A549 (cell line): ENCODE measurements at regions not wholly inside any gene's neighbourhood (a gene's known extent, or its start where the extent isn't known, plus 50 kb on each side); places are given as distances from the start of the nearest gene placed in this dataset.
A peak's percentile ranks its signal among the peaks of the same experiment; 100 is the strongest.

Experiments used
- ATAC-seq, 2 experiments: fragments of 200-7000 bp in 1 of 2; fragments of >200 bp in 1 of 2; cut with Nextera tagmentation in 1 of 2; cut with Tn5 transposase in 1 of 2; 3 replicates each; pipeline versions ENCODE4 v1.8.0 to v1.9.1; 2018 to 2020; ENCODE audit warnings: mild to moderate bottlenecking in 1 of 2, moderate library complexity in 1 of 2
- CTCF ChIA-PET: fragments of 300-600 bp; sonication (Branson Sonifier 250); formaldehyde crosslinking; extraction: SDS; loops from one replicate; lab custom pipeline; 2021; ENCODE audit warnings: antibody characterized with exemption, inconsistent platforms; lab: Yijun Ruan, JAX
- POLR2A ChIA-PET: fragments of 350-600 bp; formaldehyde crosslinking; extraction: SDS; loops from one replicate; lab custom pipeline; 2021; ENCODE audit warnings: antibody characterized with exemption, inconsistent platforms; lab: Yijun Ruan, JAX
- DNase-seq, 2 experiments: peaks; one replicate each; pipeline versions ENCODE4 v3.0.0 to v3.0.0-alpha.2; 2011 to 2016; ENCODE audit warnings: low read depth in 1 of 2, low spot score in 1 of 2
- FAIRE-seq: peaks from 2 replicates; lab custom pipeline; 2011; peaks lifted over from hg19 to GRCh38; lab: Jason Lieb, UNC
- H3K27ac ChIP-seq, 2 experiments: fragments of >200 bp; sonication (Bioruptor Twin); formaldehyde crosslinking; 3 replicates each; pipeline ENCODE4 v1.5.1; 2016 to 2017
- H3K4me1 ChIP-seq: fragments of >200 bp; sonication (Bioruptor Twin); formaldehyde crosslinking; 3 replicates; pipeline ENCODE4 v1.6.1; 2016
- H3K4me2 ChIP-seq: fragments of >200 bp; sonication (Bioruptor Twin); formaldehyde crosslinking; 3 replicates; pipeline ENCODE4 v1.6.1; 2016
- H3K4me3 ChIP-seq: fragments of >200 bp; sonication (Bioruptor Twin); formaldehyde crosslinking; 3 replicates; pipeline ENCODE4 v1.5.1; 2016
- H3K9me3 ChIP-seq: fragments of >200 bp; sonication (Bioruptor Twin); formaldehyde crosslinking; 3 replicates; pipeline ENCODE4 v1.6.1; 2016
- CBX8 ChIP-seq: fragments of 200-600 bp; sonication (generic); IDR thresholded peaks from 2 replicates; pipeline ENCODE4 v1.6.1; 2016
- CHD2 ChIP-seq: fragments of 150-350 bp; IDR thresholded peaks from 2 replicates; pipeline ENCODE4 v1.6.1; 2014; ENCODE audit warnings: low read length; ENCODE audit not compliant: partially characterized antibody
- CHD4 ChIP-seq: fragments of 200-600 bp; sonication (generic); IDR thresholded peaks from 2 replicates; pipeline ENCODE4 v1.6.1; 2016; ENCODE audit warnings: antibody characterized with exemption, mild to moderate bottlenecking, borderline replicate concordance
- EHF ChIP-seq: fragments of 250-450 bp; sonication (Bioruptor Pico); IDR thresholded peaks from 2 replicates; pipeline ENCODE4 v1.5.0; 2020; ENCODE audit warnings: mild to moderate bottlenecking
- EHMT2 ChIP-seq: fragments of 200-600 bp; sonication (generic); IDR thresholded peaks from 2 replicates; pipeline ENCODE4 v1.6.1; 2016; ENCODE audit warnings: antibody characterized with exemption, low read depth, mild to moderate bottlenecking, moderate library complexity
- EP300 ChIP-seq, 2 experiments: fragments of >200 bp; sonication (Bioruptor Twin); formaldehyde crosslinking; IDR thresholded peaks; 2 replicates in 1 of 2; 3 replicates in 1 of 2; pipeline ENCODE4 v1.6.1; 2016 to 2017
- FOSL2 ChIP-seq, 2 experiments: fragments of 450-650 bp in 1 of 2; fragments of >200 bp in 1 of 2; sonication (Bioruptor Twin) in 1 of 2; formaldehyde crosslinking; IDR thresholded peaks; 2 replicates each; pipeline versions ENCODE4 v1.5.0 to v1.6.1; 2016 to 2020; ENCODE audit warnings: mild to moderate bottlenecking in 1 of 2, moderate library complexity in 1 of 2
- HDAC2 ChIP-seq: fragments of 200-600 bp; sonication (generic); IDR thresholded peaks from 2 replicates; pipeline ENCODE4 v1.6.1; 2016
- HEYL ChIP-seq: fragments of 250-450 bp; sonication (Bioruptor Pico); IDR thresholded peaks from 2 replicates; pipeline ENCODE4 v1.8.0; 2021; ENCODE audit warnings: mild to moderate bottlenecking, moderate library complexity
- HOXB13 ChIP-seq: fragments of 250-450 bp; sonication (Bioruptor Pico); IDR thresholded peaks from 2 replicates; pipeline ENCODE4 v1.5.0; 2020; ENCODE audit warnings: low read depth, mild to moderate bottlenecking, moderate library complexity
- JUN ChIP-seq, 2 experiments: fragments of >200 bp; sonication (Bioruptor Twin); formaldehyde crosslinking; IDR thresholded peaks; 2 replicates in 1 of 2; 3 replicates in 1 of 2; pipeline ENCODE4 v1.6.1; 2016 to 2017
- KDM5A ChIP-seq: fragments of 200-600 bp; sonication (generic); IDR thresholded peaks from 2 replicates; pipeline ENCODE4 v1.6.1; 2016; ENCODE audit warnings: antibody characterized with exemption, mild to moderate bottlenecking
- POLR2AphosphoS2 ChIP-seq: conservative IDR thresholded peaks from 2 replicates; pipeline ENCODE4 v1.6.1; 2012; ENCODE audit warnings: low read length, improper control_type of control experiment, inconsistent platforms
- RARB ChIP-seq: fragments of 250-450 bp; sonication (Bioruptor Pico); IDR thresholded peaks from 2 replicates; pipeline ENCODE4 v1.8.0; 2021; ENCODE audit warnings: mild to moderate bottlenecking, moderate library complexity
- RCOR1 ChIP-seq: fragments of 150-350 bp; IDR thresholded peaks from 2 replicates; pipeline ENCODE4 v1.6.1; 2014; ENCODE audit warnings: antibody characterized with exemption, low read length, low read depth
- SREBF2 ChIP-seq: fragments of 450-650 bp; IDR thresholded peaks from 2 replicates; pipeline ENCODE4 v1.6.1; 2014; ENCODE audit warnings: mild to moderate bottlenecking, moderate library complexity
- TFCP2L1 ChIP-seq: fragments of 250-450 bp; sonication (Bioruptor Pico); IDR thresholded peaks from 2 replicates; pipeline ENCODE4 v1.5.0; 2021; ENCODE audit warnings: mild to moderate bottlenecking
- WGBS: methylation state at CpG from one replicate; pipeline ENCODE4 v1.1.6; 2017; ENCODE audit errors: missing lambda C conversion rate; 5-methylcytosine and 5-hydroxymethylcytosine counted together
- TF ChIP-seq, protein P1 (sequence below): fragments of >200 bp; sonication (Bioruptor Twin); formaldehyde crosslinking; IDR thresholded peaks from 2 replicates; pipeline ENCODE4 v1.6.1; 2016
- TF ChIP-seq, protein P2 (sequence below): fragments of 200-600 bp; sonication (generic); IDR thresholded peaks from 2 replicates; pipeline ENCODE4 v1.6.1; 2016; ENCODE audit warnings: antibody characterized with exemption, mild to moderate bottlenecking, moderate library complexity
- TF ChIP-seq, protein P3 (sequence below): fragments of 250-450 bp; sonication (Bioruptor Pico); IDR thresholded peaks from 2 replicates; pipeline ENCODE4 v1.5.0; 2021; ENCODE audit warnings: mild to moderate bottlenecking, moderate library complexity, borderline replicate concordance

DNA sequence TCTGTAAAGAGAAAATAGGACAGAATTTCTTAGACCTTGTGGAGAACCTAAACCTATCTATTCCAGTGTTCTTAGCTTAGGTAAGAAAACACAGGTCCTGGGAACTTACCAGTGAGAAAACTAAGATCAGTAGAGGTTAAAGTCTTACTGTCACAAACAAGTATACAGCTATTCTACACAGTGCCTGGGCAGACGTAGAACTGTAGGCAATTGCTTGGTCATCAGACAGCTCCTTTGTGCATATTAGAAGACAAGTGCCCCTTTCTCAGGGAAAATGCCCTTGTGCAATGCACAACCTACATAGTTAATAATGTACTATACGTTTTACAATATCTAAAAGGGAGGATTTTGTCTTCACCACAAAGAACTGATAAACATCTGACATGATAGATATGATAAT is 86.6 kb upstream of the JADE1 start:
- H3K4me3 ChIP-seq: no peak overlapping the region
- ATAC-seq (no peak), DNase-seq (no peak), FAIRE-seq (no peak)
- CTCF ChIA-PET: no interaction called here
- H3K4me2 ChIP-seq: no peak overlapping the region
- H3K4me1 ChIP-seq: no peaks in the 10 kb centered on the region
- TF ChIP-seq JUN (IDR thresholded peaks at IDR 0.05) (no peak), CHD4 (no peak), EP300 (IDR thresholded peaks at IDR 0.05) (no peak), FOSL2 (IDR thresholded peaks at IDR 0.05) (no peak), FOSL2 (CRISPR knock-in tag; IDR thresholded peaks at IDR 0.05) (no peak), HOXB13 (CRISPR knock-in tag) (no peak), TFCP2L1 (CRISPR knock-in tag) (no peak), HDAC2 (no peak), RCOR1 (no peak), HEYL (CRISPR knock-in tag) (no peak)
- TF ChIP-seq, protein P1, sequence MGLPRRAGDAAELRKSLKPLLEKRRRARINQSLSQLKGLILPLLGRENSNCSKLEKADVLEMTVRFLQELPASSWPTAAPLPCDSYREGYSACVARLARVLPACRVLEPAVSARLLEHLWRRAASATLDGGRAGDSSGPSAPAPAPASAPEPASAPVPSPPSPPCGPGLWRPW: no peak
- H3K9me3 ChIP-seq: no peaks in the 10 kb centered on the region
- no peak overlapping the region for H3K27ac ChIP-seq
- POLR2A ChIA-PET: no interaction called here
- WGBS: 83% methylated on average over 2 of the region's 2 CpGs

DNA sequence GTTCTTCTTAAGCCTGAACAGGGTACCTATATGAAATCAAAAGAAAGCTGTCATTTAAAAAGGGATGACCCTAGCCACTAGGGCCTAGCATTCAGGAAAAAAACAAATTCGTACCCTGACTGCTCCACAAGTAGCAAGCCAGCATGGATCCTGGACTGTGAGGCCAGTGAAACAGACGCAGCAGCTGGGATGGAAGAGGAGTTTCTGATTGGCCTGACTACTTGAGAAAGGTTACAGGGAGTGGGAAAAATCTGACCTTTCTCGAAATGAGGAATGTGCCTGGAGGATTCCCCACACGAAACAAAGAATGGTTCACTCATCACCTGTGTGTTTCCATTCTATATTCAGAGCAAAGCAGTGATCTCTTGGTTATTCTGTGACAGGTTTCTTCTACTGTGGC is 87.6 kb upstream of the JADE1 start:
- no peaks in the 10 kb centered on the region for H3K9me3 ChIP-seq
- CTCF ChIA-PET: no interaction called here
- no peaks in the 10 kb centered on the region for H3K4me1 ChIP-seq
- H3K4me2 ChIP-seq: no peak overlapping the region
- 0 out of 6 replicates have a peak overlapping the region, but pooled peaks of 1 of the 2 experiments have one; percentile 17 for H3K27ac ChIP-seq
- 72% methylated on average over 4 of the region's 4 CpGs for WGBS
- TF ChIP-seq POLR2AphosphoS2 (no peak), SREBF2 (no peak), EHMT2 (no peak), KDM5A (no peak)
- H3K4me3 ChIP-seq: no peak overlapping the region
- FAIRE-seq: no peak
- no peak for ATAC-seq
- DNase-seq: no peak
- POLR2A ChIA-PET: no interaction called here

DNA sequence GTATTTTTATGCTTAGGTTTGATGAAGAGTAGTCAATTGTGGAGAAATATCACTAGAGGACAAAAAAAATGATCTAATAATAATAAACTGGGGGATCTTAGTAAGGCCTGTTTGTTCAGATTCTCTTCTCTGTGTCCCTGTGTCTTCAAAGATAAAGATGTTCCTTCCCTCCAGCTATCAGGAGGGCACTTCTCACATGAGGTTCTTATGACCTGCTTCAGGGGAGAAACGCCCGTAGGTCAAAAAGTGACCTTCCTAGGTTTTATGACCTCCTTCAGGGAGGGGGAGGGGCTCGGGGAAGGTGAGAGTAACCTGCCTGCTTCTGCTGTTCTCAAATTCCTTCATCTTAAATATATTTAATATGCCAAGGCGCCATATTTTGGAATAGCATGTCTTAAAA is 89.2 kb upstream of the JADE1 start:
- 87% methylated on average over 4 of the region's 4 CpGs for WGBS
- no peaks in the 10 kb centered on the region for H3K4me1 ChIP-seq
- ATAC-seq (no peak), DNase-seq (no peak), FAIRE-seq (no peak)
- H3K27ac ChIP-seq: no peak overlapping the region
- H3K4me2 ChIP-seq: no peak overlapping the region
- ChIA-PET POLR2A (no interaction called here), CTCF (no interaction called here)
- H3K9me3 ChIP-seq: no peaks in the 10 kb centered on the region
- TF ChIP-seq RCOR1 (no peak), RARB (CRISPR knock-in tag) (no peak), CBX8 (no peak), EP300 (IDR thresholded peaks at IDR 0.05) (no peak), KDM5A (no peak), EHF (no peak), HDAC2 (no peak), CHD2 (no peak), HEYL (CRISPR knock-in tag) (no peak), CHD4 (no peak)
- TF ChIP-seq, protein P2, sequence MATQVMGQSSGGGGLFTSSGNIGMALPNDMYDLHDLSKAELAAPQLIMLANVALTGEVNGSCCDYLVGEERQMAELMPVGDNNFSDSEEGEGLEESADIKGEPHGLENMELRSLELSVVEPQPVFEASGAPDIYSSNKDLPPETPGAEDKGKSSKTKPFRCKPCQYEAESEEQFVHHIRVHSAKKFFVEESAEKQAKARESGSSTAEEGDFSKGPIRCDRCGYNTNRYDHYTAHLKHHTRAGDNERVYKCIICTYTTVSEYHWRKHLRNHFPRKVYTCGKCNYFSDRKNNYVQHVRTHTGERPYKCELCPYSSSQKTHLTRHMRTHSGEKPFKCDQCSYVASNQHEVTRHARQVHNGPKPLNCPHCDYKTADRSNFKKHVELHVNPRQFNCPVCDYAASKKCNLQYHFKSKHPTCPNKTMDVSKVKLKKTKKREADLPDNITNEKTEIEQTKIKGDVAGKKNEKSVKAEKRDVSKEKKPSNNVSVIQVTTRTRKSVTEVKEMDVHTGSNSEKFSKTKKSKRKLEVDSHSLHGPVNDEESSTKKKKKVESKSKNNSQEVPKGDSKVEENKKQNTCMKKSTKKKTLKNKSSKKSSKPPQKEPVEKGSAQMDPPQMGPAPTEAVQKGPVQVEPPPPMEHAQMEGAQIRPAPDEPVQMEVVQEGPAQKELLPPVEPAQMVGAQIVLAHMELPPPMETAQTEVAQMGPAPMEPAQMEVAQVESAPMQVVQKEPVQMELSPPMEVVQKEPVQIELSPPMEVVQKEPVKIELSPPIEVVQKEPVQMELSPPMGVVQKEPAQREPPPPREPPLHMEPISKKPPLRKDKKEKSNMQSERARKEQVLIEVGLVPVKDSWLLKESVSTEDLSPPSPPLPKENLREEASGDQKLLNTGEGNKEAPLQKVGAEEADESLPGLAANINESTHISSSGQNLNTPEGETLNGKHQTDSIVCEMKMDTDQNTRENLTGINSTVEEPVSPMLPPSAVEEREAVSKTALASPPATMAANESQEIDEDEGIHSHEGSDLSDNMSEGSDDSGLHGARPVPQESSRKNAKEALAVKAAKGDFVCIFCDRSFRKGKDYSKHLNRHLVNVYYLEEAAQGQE: no peak
- TF ChIP-seq, protein P3, sequence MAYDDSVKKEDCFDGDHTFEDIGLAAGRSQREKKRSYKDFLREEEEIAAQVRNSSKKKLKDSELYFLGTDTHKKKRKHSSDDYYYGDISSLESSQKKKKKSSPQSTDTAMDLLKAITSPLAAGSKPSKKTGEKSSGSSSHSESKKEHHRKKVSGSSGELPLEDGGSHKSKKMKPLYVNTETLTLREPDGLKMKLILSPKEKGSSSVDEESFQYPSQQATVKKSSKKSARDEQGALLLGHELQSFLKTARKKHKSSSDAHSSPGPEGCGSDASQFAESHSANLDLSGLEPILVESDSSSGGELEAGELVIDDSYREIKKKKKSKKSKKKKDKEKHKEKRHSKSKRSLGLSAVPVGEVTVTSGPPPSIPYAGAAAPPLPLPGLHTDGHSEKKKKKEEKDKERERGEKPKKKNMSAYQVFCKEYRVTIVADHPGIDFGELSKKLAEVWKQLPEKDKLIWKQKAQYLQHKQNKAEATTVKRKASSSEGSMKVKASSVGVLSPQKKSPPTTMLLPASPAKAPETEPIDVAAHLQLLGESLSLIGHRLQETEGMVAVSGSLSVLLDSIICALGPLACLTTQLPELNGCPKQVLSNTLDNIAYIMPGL (CRISPR knock-in tag): no peak
- H3K4me3 ChIP-seq: no peak overlapping the region
